ENCODE measurements at regions not wholly inside any gene's neighbourhood (a gene's known extent, or its start where the extent isn't known, plus 50 kb on each side); places are given as distances from the start of the nearest gene placed in this dataset.
"Not testable (repeated sequence)": the region's sequence is repeated elsewhere in the genome, so short reads cannot be mapped to it uniquely, and the experiment has no call there.

DNA sequence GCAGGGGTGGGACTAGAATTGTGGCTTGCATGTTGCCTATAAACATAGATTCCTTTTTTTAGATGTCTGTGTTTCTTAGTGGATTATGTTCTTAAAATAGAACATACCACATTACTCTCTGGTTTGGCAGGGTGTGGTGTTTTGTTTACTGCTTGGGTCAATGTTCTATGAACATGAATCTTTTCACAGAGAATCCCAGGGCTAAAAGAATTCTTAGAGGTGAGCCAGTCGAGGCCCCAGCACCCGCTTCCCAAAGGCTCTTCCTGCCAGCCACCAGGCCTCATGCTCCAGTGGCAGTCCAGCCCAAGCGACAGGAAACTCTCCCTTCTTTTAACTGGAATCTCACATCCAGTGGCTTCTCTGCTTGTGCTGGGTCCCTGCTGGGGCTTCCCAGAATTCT, 126.6 kb downstream of the C9orf152 start:
- DNase-seq (ENCODE audit: low read depth in 2 of 2, low spot score in 1 of 2): no peak

DNA sequence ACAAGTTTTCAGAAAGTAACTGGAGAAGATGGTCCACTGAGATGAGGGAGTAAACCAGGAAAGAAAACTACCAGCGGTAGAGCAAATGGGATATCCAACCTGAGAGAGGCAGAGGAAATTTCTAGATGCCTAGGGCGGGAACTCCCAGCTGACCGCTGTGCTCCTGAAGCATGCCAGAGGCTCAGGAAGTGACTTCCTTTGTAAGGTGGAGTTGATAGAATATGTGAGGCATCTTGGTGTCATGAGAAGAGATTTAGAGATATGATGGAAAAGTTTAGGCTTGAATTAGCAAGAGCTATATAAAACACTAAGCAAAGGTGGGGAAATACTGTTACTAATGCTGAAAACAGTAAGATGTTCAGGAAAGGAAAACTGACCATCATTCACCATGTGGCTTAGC, 124.1 kb downstream of the C9orf152 start:
- no peak for DNase-seq (ENCODE audit: low read depth in 2 of 2, low spot score in 1 of 2)

DNA sequence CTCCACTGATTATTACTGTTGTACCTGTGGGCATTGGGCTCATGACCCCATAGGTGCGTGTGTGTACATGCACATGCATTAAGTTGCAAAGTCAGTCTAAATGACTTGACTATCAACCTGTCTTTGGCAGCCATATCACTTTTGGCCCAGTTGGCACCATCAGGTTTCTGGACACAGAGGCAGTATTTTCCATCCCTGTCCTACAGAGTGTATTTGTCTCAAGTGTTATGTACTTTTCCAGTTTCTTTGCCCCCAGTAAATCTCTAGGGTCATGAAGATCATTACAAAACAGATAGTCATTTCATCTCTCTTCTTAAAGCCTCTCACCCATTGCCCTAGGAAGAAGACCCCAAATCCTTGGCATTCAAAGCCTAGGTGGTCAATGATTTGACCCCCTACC, 121.4 kb downstream of the C9orf152 start:
- DNase-seq (ENCODE audit: low read depth in 2 of 2, low spot score in 1 of 2): no peak

DNA sequence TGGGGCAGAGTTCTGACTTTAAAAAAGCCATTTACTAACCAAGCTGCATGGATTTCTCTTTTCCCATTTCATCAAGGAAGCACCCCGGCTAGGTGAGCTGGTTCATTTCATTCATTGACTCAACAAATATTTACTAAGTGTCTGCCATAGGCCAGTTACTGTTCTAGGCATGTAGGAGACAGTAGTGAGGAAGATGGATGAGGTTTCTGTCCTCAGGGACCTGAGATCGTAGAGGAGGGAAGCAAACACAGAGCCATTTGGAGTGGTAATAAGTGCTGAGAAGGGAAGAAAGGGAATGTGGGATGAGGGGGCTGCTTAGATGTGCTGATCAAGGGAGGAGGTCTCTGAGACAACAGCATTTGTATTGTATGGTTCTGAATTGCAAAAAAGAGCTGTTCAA, 120.4 kb downstream of the C9orf152 start:
- no peak for DNase-seq (ENCODE audit: low read depth in 2 of 2, low spot score in 1 of 2)

DNA sequence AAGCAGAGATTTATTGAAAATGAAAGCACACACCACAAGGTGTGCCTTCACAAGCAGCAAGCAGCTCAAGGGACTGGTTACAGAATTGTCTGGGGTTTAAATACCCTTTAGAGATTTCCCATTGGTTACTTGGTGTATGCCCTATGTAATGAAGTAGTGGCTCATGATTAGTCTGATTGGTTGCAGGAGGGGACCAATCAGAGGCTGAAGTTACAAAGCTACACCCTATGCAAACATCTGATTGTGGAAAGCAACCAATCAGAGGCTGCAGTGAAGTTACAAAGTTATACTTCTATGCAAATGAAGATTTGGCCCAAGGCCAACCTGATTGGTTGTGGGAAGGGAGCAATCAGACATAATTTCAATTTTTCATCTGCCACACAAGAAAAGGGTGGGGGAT, 119.9 kb downstream of the C9orf152 start:
- DNase-seq (ENCODE audit: low read depth in 2 of 2, low spot score in 1 of 2): no peak

DNA sequence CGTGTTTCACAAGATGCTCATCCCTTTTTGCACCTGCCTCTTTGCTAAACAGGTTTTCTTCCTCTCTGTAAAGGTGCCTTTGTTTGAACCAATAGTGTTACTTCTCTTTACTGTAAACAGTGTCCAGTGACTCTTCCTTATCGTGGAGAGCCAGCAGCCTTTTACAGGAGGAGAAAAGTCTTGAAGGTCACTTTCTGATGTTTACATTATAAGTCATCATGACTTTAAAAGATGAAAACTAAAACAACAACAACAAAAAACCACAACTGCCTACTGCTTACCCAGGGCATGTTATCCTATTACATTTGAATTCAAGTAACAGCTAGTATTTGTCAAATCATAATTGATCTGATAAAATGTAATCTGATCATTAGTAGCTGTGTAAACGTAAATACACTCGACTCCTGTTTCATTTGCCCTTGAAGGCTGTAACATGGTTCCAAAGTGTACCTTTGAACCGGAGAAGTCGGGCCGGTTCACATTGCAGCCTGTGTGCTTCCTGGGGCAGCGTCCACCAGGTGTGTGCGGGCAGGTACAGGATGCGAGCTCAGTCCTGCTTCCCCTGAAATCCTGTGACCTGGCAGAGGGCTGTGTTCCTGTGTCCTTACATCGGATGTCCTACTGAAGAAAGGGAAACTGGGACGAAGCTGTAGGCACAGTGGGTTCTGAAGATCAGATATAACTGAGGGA, 118.1 kb downstream of the C9orf152 start:
- DNase-seq (ENCODE audit: low read depth in 2 of 2, low spot score in 1 of 2): no peak

DNA sequence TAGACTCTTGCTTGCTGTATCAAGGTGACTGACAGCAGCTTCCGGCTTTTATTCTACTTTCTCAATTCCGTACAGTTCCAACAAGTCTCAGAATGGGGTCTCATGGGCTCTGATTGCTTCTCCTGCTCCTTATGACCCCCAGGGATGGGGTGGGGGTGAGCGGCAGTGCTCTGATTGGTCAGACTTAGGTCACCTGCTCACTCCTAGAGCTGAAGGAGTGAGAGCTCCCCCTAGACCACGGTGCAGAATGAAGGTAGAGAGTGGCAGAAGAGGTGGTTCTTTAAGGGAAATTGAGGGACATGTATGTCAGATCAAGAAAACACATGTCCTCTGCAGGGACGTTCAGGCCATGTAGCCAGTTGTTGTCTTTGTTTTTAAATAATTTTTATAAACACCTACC, 115.2 kb downstream of the C9orf152 start:
- DNase-seq (ENCODE audit: low read depth in 2 of 2, low spot score in 1 of 2): no peak

DNA sequence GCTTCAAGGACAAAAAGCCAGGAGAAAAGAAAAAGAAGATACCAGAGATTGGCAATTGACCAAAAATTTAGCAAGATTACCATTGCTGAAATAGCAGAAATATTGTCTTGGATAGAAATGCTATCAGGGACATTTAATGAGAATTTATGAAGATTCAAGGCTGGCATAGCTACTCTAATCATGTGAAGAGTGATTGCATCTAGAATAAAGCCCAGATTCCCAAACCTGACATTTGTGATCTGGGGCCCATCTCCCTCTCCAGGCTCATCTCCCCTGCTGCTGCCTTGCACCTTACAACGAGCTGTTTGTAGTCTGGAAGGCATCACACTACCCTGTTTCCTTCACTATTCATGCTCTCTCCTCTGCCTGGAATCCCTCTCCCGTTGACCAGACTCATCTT, 114.5 kb downstream of the C9orf152 start:
- no peak for DNase-seq (ENCODE audit: low read depth in 2 of 2, low spot score in 1 of 2)

DNA sequence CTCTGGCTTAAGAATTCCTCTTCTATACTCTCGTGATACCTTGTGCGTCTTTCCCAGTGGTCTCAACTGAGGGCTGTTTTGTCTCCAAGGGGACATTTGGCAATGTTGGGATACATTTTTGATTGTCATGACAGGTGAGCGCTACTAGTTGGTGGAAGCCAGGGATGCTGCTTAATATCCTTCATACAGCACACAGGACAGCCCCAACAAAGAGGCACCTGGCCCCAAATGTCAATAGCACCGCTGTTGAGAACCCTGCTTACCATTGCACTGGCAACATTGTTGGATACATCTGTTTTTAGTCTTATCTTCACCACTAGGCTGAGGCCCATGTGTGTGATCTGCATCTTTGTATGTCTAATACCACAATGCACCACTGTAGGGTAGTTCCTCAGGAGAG, 114.1 kb downstream of the C9orf152 start:
- no peak for DNase-seq (ENCODE audit: low read depth in 2 of 2, low spot score in 1 of 2)

DNA sequence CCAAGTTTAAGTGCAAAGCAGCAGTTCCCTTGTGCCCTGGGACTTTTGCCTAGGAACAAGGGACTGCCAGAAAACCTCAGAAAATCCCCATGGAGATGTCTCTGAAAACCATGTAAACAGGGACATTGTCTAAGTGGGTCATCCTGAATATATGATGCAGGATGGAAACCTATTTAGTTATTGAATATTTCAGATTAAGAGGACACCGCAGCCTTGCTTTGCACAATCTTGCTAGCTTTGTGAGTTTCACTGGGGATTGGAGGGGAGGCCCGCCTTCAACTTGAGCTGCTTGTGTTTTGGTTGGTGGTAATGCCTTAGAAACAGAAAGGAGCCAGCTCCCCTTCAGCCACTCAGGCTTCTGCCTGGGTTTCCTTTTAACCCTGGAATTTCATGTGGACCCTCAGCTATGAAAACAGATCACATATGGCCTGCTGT, 112.8 kb downstream of the C9orf152 start:
- DNase-seq (ENCODE audit: low read depth in 2 of 2, low spot score in 1 of 2): no peak

DNA sequence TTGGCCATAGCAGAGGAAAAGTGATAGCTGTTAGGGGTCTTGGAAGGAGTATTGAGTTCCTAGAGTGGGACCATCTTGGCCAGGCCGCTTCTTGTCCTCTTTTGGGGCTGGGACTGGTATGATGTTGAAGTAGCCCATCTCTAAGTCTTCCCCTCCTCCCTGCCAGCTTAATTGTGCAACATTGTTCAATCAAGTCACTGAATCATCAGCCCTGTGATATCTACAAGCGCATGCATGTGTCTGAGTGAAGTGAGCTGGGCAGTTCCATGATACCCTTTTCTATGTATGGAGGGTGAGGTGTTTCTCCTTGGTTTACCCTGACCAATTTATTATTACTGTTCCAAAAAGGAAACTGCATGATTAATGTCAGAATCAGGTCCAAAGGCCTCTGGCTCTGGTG, 112.2 kb downstream of the C9orf152 start:
- no peak for DNase-seq (ENCODE audit: low read depth in 2 of 2, low spot score in 1 of 2)

DNA sequence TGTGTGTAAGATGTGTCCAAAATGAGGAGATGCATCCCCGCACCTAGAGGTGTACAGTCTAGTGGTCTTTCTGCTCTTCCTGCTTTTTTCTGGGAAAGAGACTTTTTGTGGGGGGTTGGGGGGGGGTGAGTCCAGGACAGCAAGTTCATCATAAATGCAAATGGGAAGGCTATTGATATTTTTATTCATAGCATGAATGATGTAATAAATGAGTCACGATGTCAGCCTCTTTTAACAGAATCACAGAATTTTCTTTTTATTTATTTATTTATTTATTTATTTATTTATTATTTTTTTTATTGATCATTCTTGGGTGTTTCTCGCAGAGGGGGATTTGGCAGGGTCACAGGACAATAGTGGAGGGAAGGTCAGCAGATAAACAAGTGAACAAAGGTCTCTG, 111.3 kb downstream of the C9orf152 start:
- DNase-seq (ENCODE audit: low read depth in 2 of 2, low spot score in 1 of 2): not testable (repeated sequence)

DNA sequence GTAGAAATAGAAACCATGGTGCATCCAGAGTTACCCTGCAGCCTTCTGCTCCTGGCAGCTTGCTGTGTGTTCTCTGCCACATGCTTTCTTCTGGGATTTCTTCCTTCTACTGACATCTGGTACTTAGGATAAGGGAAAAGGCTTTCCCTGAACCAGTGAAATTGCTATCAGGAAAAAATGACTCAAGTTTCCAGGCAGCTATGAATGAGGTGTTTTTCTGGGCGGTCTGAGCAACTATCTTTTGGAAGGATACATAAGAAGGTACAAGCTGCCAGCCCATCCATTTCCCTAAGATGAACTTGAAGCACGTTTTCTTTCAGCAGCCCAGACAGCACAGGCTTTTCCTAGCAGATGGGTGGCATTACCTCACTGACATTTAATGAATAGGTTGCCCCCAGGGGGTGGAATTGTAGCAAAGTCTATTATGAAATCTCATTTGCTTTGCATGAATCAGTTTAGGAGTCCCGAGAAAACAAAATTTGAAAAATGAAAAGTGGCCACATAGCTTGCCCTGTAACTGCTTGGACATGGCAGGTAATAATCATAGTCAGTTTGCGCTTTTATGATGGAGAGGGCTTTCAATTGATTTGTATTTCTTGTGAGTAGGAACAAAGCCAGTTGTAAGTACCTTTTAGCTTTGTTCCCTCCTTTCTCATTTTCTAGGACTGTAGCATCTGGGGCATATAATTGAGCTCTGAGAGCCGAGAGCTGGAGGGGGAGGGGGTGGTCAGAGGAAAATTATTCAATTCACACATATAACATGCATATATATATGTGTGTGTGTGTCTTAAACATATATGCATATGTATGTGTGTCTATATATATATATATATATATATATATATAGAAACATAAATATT, 108.5 kb downstream of the C9orf152 start:
- no peak for DNase-seq (ENCODE audit: low read depth in 2 of 2, low spot score in 1 of 2)

DNA sequence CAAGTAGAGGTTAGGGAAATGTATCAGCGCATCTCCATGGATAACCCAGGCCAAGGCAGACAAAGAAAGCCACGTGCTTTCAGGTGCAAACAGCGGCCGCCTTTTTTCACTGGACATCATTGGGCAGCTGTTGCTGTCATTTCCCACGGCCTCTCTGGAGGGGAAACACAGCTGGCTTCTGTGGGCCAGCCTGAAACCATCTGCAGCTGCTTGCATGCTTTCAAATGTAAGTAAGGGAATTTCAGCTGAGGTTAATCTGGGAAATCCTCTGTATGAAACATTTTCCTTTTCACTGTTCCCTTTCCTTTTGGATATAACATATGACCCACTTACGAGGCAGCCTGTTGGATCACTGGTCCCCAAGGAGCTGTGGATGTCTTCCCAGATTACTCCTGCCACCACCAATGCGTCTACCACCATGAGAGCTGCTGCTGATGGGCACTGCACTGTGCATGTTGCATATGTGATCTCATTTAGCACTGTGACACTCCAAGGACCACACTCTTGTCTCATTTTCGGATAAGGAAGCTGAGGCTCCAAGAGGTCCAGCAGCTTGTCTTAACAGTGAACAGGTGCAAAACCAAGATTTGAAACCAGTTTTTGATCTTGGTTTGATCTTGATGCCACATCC, 106.3 kb downstream of the C9orf152 start:
- DNase-seq (ENCODE audit: low read depth in 2 of 2, low spot score in 1 of 2): no peak

DNA sequence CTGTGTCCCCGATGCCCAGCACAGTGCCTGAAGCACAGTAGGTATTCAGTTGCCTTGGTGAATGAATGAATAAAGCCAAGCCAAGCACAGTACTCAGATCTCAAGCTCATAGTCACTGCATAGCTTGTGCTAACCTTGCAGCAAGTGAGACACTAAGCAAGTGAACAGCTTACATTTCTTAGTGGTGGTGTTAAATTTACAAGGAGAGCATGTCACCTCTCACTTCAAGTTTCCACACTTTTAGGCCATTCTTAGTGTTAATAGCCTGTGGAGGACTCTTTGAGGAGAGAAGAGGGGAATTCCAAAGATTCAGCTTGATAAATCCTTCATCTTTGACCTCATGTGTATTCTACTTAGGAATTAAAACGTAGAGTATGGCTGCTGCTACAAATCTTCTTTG, 104.7 kb downstream of the C9orf152 start:
- no peak for DNase-seq (ENCODE audit: low read depth in 2 of 2, low spot score in 1 of 2)

DNA sequence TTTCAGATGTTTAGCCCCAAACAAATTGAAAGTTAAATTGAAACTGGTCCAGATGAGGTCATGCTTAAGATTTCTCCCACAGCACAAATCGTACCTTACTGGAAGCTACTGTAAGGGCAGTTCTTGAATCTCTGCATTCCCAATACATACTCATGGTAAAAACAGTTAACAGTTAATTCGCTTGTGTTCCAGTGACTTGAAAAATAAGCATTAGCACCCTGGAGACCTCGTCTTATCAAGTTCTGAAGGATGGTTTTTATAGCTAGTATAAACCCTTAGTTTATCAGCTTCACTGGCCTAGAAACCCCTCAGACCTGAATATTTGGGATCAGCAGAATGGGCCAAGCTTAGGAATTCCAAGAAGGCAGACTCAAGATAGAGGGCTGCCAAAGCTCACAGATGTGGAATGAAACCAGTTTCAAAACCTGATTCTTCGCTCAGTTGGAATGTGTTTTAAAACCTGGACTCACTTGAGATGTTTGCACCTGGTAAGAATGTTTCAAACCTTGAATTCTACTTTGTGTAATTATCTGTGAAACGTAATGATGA, 103.6 kb downstream of the C9orf152 start:
- DNase-seq (ENCODE audit: low read depth in 2 of 2, low spot score in 1 of 2): no peak

DNA sequence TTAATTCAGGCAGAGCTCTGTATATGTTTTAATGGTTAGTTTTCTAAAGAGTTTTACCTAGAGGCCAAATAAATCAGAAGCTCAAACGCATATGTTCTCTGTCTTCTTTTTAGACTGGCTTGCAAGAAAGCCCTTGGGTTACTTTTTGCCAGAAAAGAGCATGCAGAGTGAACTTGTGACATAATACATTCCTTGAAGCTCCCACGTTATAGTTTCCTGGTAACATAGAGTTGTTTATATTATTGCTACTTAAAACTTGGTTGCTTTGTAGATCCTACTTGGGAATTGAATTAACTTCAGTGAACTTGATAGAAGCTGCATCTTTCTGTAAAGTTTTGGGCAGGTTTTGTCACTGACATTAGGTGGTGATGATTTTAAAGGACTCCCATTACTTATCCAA, 102.9 kb downstream of the C9orf152 start:
- no peak for DNase-seq (ENCODE audit: low read depth in 2 of 2, low spot score in 1 of 2)

DNA sequence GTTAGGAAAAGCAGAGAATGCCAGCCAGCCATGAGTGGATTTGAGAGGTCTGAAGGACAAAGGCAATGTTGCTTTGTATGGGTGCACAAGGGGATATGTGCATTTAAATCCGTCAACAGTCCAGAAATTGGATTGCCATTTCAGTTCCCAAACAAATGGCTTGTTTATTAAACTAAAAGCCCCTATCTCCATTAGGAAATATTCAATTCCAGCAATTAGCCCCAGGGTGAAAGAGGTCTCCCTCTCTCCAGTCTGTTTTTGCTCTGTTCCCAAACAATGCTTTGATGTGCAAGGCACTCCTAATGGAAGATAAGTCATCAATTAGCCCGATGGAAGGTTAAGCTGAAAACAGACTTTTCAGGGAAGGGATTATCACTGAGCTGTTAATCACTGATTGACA, 101.3 kb downstream of the C9orf152 start:
- DNase-seq (ENCODE audit: low read depth in 2 of 2, low spot score in 1 of 2): no peak

DNA sequence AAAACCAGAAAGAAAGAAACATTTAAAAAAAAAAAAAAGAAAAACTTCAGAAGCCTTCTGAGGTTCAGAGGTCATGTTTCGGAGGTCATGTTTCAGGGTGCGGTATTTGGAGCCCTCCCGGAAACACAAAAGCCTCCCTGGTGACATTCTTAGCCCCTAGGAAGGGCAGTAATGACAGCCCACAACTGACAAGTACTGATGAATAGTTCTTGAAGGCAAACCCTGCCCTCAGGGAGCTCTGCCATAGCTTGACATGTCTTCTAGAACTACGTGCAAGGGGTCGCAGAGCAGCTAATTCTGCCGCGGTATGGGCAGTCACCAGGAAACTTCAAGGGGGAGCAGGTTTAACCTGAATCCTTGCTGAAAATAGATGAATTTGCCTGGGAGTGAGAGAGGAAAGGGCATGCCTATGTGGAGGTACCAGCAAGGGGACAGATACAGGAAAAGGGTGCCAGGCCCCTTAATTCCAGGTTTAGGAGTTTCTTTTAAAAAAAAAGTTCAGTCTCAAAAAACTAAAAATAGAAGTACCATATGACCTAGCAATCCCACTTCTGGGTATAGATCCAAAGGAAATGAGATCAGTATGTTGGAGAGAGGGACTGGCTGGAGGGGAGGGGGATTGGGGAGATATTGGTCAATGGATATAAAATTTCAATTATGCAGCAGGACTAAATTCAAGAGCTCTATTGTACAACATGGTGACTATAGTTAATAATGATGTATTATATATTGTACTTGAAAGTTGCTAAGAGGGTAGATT, 98.4 kb downstream of the C9orf152 start:
- DNase-seq (ENCODE audit: low read depth in 2 of 2, low spot score in 1 of 2): no peak

DNA sequence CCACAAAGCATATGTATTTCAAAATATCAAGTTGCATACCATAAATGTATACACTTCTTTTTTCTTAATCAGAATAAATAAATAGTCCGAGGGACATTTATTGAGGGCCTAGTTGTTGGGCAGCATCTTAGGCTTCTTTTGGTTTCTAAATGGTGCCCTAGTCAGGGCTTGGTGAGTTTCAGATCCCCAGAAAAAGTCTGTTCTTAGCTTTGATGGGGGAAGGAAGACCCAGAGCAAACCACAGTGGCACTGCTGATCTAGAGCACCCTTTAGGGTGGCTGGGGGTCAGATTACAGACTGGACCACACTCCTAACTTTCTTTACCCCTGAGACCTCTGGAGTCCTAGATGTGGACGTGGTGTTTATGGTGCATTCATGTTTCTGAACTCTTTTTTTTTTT, 97.8 kb downstream of the C9orf152 start:
- DNase-seq (ENCODE audit: low read depth in 2 of 2, low spot score in 1 of 2): no peak

DNA sequence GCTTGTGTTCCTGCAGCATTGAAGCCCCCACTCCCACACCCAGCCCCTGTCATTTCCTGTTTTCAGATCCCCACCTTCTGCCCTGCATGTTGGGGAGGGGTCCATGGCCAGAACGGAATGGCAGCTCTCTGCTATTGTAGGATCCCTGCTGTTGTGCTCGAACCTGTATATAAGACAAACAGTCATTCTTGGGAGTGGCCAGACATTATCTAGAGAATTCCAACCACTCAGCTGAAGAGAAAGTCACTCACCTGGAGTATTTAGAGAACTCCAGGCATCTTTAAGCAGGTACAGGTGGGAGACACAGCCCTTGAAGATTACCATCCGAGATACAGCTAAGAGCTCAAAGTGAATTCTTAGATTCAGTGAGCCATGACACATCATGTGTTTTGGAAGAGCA, 96.1 kb downstream of the C9orf152 start:
- DNase-seq (ENCODE audit: low read depth in 2 of 2, low spot score in 1 of 2): no peak

Data from stimulated activated CD8-positive, alpha-beta memory T cell treated with anti-CD3 and anti-CD28 coated beads, Interleukin-4, amount 100 ng/mL, for 4 hours (primary cell).